GM10266 (cell line): ENCODE measurements at regions not wholly inside any gene's neighbourhood (a gene's known extent, or its start where the extent isn't known, plus 50 kb on each side); places are given as distances from the start of the nearest gene placed in this dataset.

Experiments
- DNase-seq: peaks from one replicate; pipeline ENCODE4 v3.0.0; 2012; ENCODE audit errors: extremely low spot score
- CTCF ChIP-seq: IDR thresholded peaks from 2 replicates; pipeline ENCODE4 v1.5.1; 2012; ENCODE audit warnings: mild to moderate bottlenecking, low read depth; ENCODE audit not compliant: control insufficient read depth, insufficient read depth; ENCODE audit errors: missing control alignments

- TF ChIP-seq CTCF = no peak
- DNase-seq = no peak
Observed at GRCh38 chr2:145197944-145198343, 678.0 kb upstream of the ZEB2 start.

DNA sequence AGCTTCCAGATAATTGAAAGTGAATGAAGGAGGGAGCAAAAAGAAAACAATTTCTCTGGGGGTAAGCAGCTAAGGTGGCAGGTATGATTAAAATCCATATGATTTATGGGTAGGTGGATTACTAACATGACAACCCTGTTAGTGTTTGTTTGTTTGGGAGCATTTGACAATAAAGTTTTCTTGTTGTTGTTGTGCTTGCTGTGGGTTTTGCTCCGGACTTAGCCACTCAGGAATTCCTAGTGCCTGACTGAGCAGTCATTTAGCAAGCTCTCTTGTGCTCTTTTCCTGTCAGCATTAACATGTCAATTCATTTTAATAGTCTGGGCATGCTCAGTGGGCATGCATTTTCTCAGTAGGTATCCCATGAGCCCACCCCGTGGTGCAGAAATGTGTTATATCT lies 674.8 kb upstream of the ZEB2 start:
- no peak for TF ChIP-seq CTCF
- no peak for DNase-seq

- no peak for DNase-seq
- TF ChIP-seq CTCF = no peak
Observed at GRCh38 chr2:145190031-145190703, 670.2 kb upstream of the ZEB2 start.

- TF ChIP-seq CTCF = no peak
- DNase-seq = no peak
Observed at GRCh38 chr2:145186303-145186702, 666.4 kb upstream of the ZEB2 start.

- no peak for TF ChIP-seq CTCF
- no peak for DNase-seq
Observed at GRCh38 chr2:145185696-145186095, 665.8 kb upstream of the ZEB2 start.

DNA sequence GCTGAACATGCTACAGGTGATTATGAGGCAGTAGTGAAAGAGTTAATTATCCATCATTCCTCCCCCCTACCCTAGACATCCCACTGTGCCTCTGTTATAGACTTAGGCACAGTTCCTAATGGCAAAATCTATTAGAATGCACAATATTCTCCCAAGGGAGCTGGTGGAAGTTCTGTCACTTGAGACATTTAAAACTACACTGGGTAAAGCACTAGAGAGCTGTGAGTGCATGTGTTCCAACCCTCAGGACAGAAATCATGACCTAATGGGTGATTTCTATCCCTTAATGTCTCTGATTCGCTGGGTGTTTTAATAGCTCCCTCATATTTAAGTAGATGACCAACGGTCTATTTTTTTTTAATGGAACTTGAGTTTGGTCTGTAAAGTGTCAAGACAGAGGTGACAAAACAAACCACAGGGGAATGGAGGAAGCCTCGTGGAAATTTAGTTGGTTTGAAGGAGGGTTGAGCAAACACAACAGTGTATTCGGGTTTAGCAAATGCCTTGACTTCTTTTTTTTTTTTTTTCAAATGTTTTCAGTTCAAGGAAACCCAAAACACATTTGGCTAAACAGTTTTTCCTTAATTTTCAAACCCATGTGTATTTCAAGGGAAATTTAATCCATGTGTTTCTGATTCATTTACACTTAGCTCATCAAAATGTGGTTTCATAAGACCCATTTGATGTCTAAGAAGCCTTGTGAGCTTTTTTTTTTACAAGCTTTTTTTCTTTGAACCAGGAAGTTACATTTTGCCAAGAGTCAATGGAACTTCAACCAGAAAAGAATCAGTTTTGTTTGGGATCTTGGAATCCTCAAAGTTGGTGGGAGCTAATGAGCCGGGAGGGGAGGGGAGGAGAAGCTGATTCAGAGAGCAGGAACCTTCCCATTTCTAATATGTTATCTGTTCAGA lies 665.1 kb upstream of the ZEB2 start:
- no peak for DNase-seq
- no peak for TF ChIP-seq CTCF

DNA sequence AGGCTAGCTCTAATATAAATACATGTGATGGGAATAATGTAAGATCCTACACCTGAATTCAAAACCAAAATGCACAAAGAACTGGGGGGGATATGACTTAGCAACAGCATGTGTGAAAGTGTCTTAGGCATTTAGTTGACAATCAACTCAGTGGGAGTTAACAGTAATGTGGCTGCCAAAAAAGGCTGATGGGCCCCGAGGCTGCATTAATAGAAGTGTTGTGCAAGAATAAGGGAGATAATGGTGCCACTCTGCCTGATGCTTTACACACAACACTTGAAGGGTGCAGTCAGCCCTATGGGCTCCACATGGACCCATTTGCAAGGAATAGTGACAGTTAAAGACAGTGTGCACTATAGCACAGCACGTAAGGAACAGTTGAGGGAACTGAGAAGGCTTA lies 649.4 kb upstream of the ZEB2 start:
- TF ChIP-seq CTCF = no peak
- DNase-seq = no peak
